ENCODE measurements at regions not wholly inside any gene's neighbourhood (a gene's known extent, or its start where the extent isn't known, plus 50 kb on each side); places are given as distances from the start of the nearest gene placed in this dataset.

DNA sequence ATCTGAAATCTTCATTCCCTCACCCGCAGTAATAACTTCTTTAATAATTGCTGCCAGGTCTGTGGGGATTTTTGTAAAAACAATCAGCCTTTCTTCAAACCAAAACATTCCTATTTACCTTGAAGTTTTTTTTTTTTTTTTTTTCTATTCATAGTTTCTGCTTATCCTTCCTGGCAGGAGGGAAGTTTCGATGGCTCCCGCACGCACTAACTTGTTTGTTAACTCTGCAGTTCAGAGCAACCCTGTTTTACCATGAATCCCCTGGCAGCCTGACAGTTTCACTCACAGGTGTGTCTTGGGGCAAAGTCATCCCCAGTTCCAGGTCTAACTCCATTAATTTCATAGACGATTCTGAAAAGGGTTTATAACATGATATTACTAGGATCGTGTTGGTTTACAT lies 149.3 kb downstream of the KLF6 start:
- Histone ChIP-seq H3K9me1 (replicated peaks; ENCODE audit: control insufficient read depth, extremely low read depth, insufficient read depth, low read length) (no peaks in the 10 kb centered on the region), H3K4me2 (ENCODE audit: insufficient read depth, low read length) (no peak overlapping the region), H3K4me3 (replicated peaks in 1 of 3; ENCODE audit: insufficient read depth in 1 of 3, low read depth in 1 of 3, low read length in 3 of 3) (no peak overlapping the region), H3K36me3 (ENCODE audit: control insufficient read depth in 2 of 2, extremely low read depth in 1 of 2, insufficient read depth in 2 of 2, low read length in 2 of 2) (no peaks in the 10 kb centered on the region), H3K79me2 (ENCODE audit: control insufficient read depth, insufficient read depth, low read length) (no peaks in the 10 kb centered on the region), H3K9ac (replicated peaks; ENCODE audit: extremely low read depth, insufficient read depth, low read length) (no peak overlapping the region), H4K20me1 (replicated peaks; ENCODE audit: control insufficient read depth, extremely low read depth, insufficient read depth, low read length) (no peaks in the 10 kb centered on the region), H2AFZ (ENCODE audit: low read depth, low read length) (no peak overlapping the region), H3K4me1 (ENCODE audit: control insufficient read depth, extremely low read depth, insufficient read depth, low read length) (no peaks in the 10 kb centered on the region), H3K27me3 (ENCODE audit: control insufficient read depth in 2 of 2, insufficient read depth in 2 of 2, low read length in 2 of 2) (peaks cover 2% of the 10 kb centered on the region in 2 experiments), H3K27ac (ENCODE audit: insufficient read depth, low read depth, low read length) (no peak overlapping the region), H3K9me3 (replicated peaks; ENCODE audit: control insufficient read depth, insufficient read depth, low read length) (no peaks in the 10 kb centered on the region)
- DNase-seq (ENCODE audit: low read depth, low spot score): no peak
- TF ChIP-seq, protein P1, sequence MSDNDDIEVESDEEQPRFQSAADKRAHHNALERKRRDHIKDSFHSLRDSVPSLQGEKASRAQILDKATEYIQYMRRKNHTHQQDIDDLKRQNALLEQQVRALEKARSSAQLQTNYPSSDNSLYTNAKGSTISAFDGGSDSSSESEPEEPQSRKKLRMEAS (IDR thresholded peaks at IDR 0.05; ENCODE audit: insufficient read depth, insufficient read length): no peak
- TF ChIP-seq JUN (IDR thresholded peaks at IDR 0.05; ENCODE audit: borderline replicate concordance, insufficient read depth, insufficient read length, low read depth) (no peak), GATA2 (IDR thresholded peaks at IDR 0.05; ENCODE audit: insufficient read depth, insufficient read length, low read depth, low read length) (no peak), FOS (IDR thresholded peaks at IDR 0.05; ENCODE audit: borderline replicate concordance, insufficient read depth, low read length) (no peak), MYC (IDR thresholded peaks at IDR 0.05; ENCODE audit: low read depth, low read length) (no peak), POLR2A (IDR thresholded peaks at IDR 0.05; ENCODE audit: low read depth, low read length) (no peak), POLR2AphosphoS5 (IDR thresholded peaks at IDR 0.05; ENCODE audit: insufficient read depth, low read depth, low read length) (no peak), EZH2 (IDR thresholded peaks at IDR 0.05; ENCODE audit: borderline replicate concordance, low read depth, low read length, severe bottlenecking) (no peak)
- TF ChIP-seq, protein P2, sequence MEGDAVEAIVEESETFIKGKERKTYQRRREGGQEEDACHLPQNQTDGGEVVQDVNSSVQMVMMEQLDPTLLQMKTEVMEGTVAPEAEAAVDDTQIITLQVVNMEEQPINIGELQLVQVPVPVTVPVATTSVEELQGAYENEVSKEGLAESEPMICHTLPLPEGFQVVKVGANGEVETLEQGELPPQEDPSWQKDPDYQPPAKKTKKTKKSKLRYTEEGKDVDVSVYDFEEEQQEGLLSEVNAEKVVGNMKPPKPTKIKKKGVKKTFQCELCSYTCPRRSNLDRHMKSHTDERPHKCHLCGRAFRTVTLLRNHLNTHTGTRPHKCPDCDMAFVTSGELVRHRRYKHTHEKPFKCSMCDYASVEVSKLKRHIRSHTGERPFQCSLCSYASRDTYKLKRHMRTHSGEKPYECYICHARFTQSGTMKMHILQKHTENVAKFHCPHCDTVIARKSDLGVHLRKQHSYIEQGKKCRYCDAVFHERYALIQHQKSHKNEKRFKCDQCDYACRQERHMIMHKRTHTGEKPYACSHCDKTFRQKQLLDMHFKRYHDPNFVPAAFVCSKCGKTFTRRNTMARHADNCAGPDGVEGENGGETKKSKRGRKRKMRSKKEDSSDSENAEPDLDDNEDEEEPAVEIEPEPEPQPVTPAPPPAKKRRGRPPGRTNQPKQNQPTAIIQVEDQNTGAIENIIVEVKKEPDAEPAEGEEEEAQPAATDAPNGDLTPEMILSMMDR (IDR thresholded peaks at IDR 0.05; ENCODE audit: extremely low read depth in 1 of 2, insufficient read depth in 1 of 2, low read depth in 1 of 2, low read length in 2 of 2): no peak
- BruUV-seq (replicated peaks): no TSS peak
- intact Hi-C loops (cut with micrococcal nuclease): no loop called here
- dilution Hi-C loops (cut with MboI; ENCODE audit: extremely low pct_ligation_motif_present, low sequenced_read_pairs): no loop called here
- no peak for FAIRE-seq
- ChIA-PET POLR2A (no interaction called here), CTCF (no interaction called here)
